GM03348 (cell line): ENCODE measurements at regions not wholly inside any gene's neighbourhood (a gene's known extent, or its start where the extent isn't known, plus 50 kb on each side); places are given as distances from the start of the nearest gene placed in this dataset.

Experiments
- DNase-seq: peaks from one replicate; pipeline ENCODE4 v3.0.0; 2012; ENCODE audit warnings: low spot score

- DNase-seq, result no peak
Measured at GRCh38 chr3:72372161-72372560, 476.1 kb downstream of the SHQ1 start.

GRCh38 chr3:72371431-72371830, 476.8 kb downstream of the SHQ1 start:
- no peak for DNase-seq

GRCh38 chr3:72370947-72371346, 477.3 kb downstream of the SHQ1 start:
- no peak for DNase-seq

- no peak for DNase-seq
Measured at GRCh38 chr3:72369681-72370080, 478.6 kb downstream of the SHQ1 start.

GRCh38 chr3:72368331-72368975, 479.8 kb downstream of the SHQ1 start:
- DNase-seq, result peak; percentile 69

GRCh38 chr3:72361990-72362389, 486.3 kb downstream of the SHQ1 start:
- no peak for DNase-seq

GRCh38 chr3:72359743-72360142, 488.5 kb downstream of the SHQ1 start:
- DNase-seq, result no peak

- no peak for DNase-seq
Measured at GRCh38 chr3:72355168-72355567, 493.1 kb downstream of the SHQ1 start.

GRCh38 chr3:72354486-72354885, 493.8 kb downstream of the SHQ1 start:
- DNase-seq, result no peak

- no peak for DNase-seq
Measured at GRCh38 chr3:72353236-72354128, 494.8 kb downstream of the SHQ1 start.

GRCh38 chr3:72352176-72352575, 496.1 kb downstream of the SHQ1 start:
- no peak for DNase-seq

- no peak for DNase-seq
Measured at GRCh38 chr3:72351536-72351935, 496.7 kb downstream of the SHQ1 start.

- DNase-seq, result no peak
Measured at GRCh38 chr3:72350761-72351505, 497.3 kb downstream of the SHQ1 start.

GRCh38 chr3:72348357-72348756, 499.9 kb downstream of the SHQ1 start:
- no peak for DNase-seq

GRCh38 chr3:72347819-72348319, 500.4 kb downstream of the SHQ1 start:
- peak; percentile 43 for DNase-seq

GRCh38 chr3:72346526-72346926, 501.7 kb downstream of the SHQ1 start:
- peak; percentile 94 for DNase-seq

- DNase-seq, result no peak
Measured at GRCh38 chr3:72345980-72346379, 502.3 kb downstream of the SHQ1 start.

GRCh38 chr3:72345237-72345878, 502.9 kb downstream of the SHQ1 start:
- no peak for DNase-seq

- no peak for DNase-seq
Measured at GRCh38 chr3:72344647-72345046, 503.6 kb downstream of the SHQ1 start.

- no peak for DNase-seq
Measured at GRCh38 chr3:72344236-72344635, 504.0 kb downstream of the SHQ1 start.

- DNase-seq, result peak; percentile 39
Measured at GRCh38 chr3:72343078-72343477, 505.2 kb downstream of the SHQ1 start.

- no peak for DNase-seq
Measured at GRCh38 chr3:72342450-72342849, 505.8 kb downstream of the SHQ1 start.
